ENCODE measurements at regions not wholly inside any gene's neighbourhood (a gene's known extent, or its start where the extent isn't known, plus 50 kb on each side); places are given as distances from the start of the nearest gene placed in this dataset.

DNA sequence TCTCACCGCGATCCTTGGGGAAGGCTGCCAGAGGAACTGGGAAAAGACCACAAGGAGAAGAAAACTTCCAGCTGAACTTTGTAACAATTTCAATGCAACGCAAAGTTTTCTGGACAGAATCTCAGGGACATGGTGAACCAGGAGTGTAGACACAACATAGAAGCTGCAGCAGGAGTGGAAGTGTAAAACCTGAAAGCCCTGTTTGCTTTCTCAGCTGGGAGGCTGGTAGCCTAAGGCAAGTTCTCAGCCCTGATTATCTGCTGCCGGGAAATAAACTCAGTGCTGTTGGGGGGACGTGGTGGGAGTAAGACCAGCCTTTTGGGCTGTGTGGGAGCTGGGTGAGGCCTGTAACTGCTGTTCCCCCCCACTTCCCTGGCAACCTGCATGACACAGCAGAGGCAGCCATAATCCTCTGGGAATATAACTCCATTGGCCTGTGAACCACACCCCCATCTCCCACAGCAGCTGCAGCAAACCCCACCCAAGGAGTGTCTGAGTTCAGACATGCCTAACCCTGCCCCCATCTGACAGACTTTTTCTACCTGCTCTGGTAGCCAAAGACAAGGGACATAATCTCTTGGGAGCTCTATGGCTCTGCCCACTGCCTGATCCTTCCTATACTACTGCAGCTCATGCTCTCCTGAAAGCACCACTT is 106.7 kb downstream of the ZNF621 start:
- no peak overlapping the region for H2AFZ ChIP-seq (ENCODE audit: low read depth, low read length)
- H3K79me2 ChIP-seq (ENCODE audit: insufficient read depth, low read length) = no peaks in the 10 kb centered on the region
- no peak overlapping the region for H3K9ac ChIP-seq (ENCODE audit: low read length)
- no peak for TF ChIP-seq EZH2 (IDR thresholded peaks at IDR 0.05; ENCODE audit: insufficient read depth, low read length)
- TF ChIP-seq, protein P1, sequence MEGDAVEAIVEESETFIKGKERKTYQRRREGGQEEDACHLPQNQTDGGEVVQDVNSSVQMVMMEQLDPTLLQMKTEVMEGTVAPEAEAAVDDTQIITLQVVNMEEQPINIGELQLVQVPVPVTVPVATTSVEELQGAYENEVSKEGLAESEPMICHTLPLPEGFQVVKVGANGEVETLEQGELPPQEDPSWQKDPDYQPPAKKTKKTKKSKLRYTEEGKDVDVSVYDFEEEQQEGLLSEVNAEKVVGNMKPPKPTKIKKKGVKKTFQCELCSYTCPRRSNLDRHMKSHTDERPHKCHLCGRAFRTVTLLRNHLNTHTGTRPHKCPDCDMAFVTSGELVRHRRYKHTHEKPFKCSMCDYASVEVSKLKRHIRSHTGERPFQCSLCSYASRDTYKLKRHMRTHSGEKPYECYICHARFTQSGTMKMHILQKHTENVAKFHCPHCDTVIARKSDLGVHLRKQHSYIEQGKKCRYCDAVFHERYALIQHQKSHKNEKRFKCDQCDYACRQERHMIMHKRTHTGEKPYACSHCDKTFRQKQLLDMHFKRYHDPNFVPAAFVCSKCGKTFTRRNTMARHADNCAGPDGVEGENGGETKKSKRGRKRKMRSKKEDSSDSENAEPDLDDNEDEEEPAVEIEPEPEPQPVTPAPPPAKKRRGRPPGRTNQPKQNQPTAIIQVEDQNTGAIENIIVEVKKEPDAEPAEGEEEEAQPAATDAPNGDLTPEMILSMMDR (IDR thresholded peaks at IDR 0.05; ENCODE audit: insufficient read depth, low read depth, low read length) = no peak
- H3K4me3 ChIP-seq (ENCODE audit: insufficient read depth, low read depth, low read length) = no peak overlapping the region
- no peak overlapping the region for H3K4me2 ChIP-seq (ENCODE audit: low read length)
- H3K36me3 ChIP-seq (ENCODE audit: insufficient read depth, low read length) = no peaks in the 10 kb centered on the region
- Mint-ChIP-seq H3K36me3 (ENCODE audit: low read depth, unreplicated experiment) (peaks cover 4% of the 10 kb centered on the region), H3K4me1 (ENCODE audit: low read depth, unreplicated experiment) (no peaks in the 10 kb centered on the region), H3K4me3 (ENCODE audit: unreplicated experiment) (no peak overlapping the region), H3K27ac (ENCODE audit: unreplicated experiment) (no peak overlapping the region), H3K27me3 (ENCODE audit: low read depth, unreplicated experiment) (peaks cover 8% of the 10 kb centered on the region), H3K9me3 (ENCODE audit: unreplicated experiment) (peaks cover 25% of the 10 kb centered on the region)
- no peak overlapping the region for H3K27ac ChIP-seq (ENCODE audit: low read depth, low read length)
- H3K9me3 ChIP-seq (ENCODE audit: insufficient read depth, low read depth, low read length) = no peaks in the 10 kb centered on the region
- DNase-seq (ENCODE audit: low read depth) (no peak), FAIRE-seq (no peak)
- H3K27me3 ChIP-seq (ENCODE audit: insufficient read depth, low read length) = no peaks in the 10 kb centered on the region
- no peaks in the 10 kb centered on the region for H4K20me1 ChIP-seq (ENCODE audit: insufficient read depth, low read length)
- H3K4me1 ChIP-seq (ENCODE audit: insufficient read depth, low read length) = no peaks in the 10 kb centered on the region

DNA sequence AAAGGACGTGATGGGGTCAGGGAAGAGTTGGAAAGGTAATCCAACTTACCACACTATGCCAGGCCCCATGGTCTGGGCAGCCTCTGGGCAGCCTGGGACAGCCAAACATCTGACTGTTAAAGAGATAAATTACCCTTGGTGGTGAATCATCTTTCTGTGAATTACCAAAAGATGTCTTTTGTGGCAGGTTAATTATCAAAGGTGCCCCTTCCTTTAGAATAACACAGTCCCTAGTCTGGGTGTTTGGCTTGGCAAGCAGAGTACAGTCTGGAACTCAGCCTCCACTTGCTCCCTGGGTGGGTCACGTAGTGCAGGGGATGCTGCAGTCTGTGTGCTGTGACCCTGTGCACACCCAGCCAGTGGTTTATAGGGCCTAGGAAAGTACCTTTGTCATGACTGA is 113.1 kb downstream of the ZNF621 start:
- DNase-seq (ENCODE audit: low read depth) (no peak), FAIRE-seq (no peak)
- Histone ChIP-seq H3K79me2 (ENCODE audit: insufficient read depth, low read length) (no peaks in the 10 kb centered on the region), H4K20me1 (ENCODE audit: insufficient read depth, low read length) (no peaks in the 10 kb centered on the region), H3K27me3 (ENCODE audit: insufficient read depth, low read length) (no peaks in the 10 kb centered on the region), H3K9ac (ENCODE audit: low read length) (no peak overlapping the region), H3K9me3 (ENCODE audit: insufficient read depth, low read depth, low read length) (no peaks in the 10 kb centered on the region), H3K4me2 (ENCODE audit: low read length) (no peak overlapping the region), H3K27ac (ENCODE audit: low read depth, low read length) (no peak overlapping the region), H3K36me3 (ENCODE audit: insufficient read depth, low read length) (no peaks in the 10 kb centered on the region), H3K4me3 (ENCODE audit: insufficient read depth, low read depth, low read length) (no peak overlapping the region), H3K4me1 (ENCODE audit: insufficient read depth, low read length) (no peaks in the 10 kb centered on the region), H2AFZ (ENCODE audit: low read depth, low read length) (no peak overlapping the region)
- H3K4me1 Mint-ChIP-seq (ENCODE audit: low read depth, unreplicated experiment) = no peaks in the 10 kb centered on the region
- H3K9me3 Mint-ChIP-seq (ENCODE audit: unreplicated experiment) = peaks cover 6% of the 10 kb centered on the region
- H3K36me3 Mint-ChIP-seq (ENCODE audit: low read depth, unreplicated experiment) = no peaks in the 10 kb centered on the region
- no peak overlapping the region for H3K4me3 Mint-ChIP-seq (ENCODE audit: unreplicated experiment)
- TF ChIP-seq EZH2 (IDR thresholded peaks at IDR 0.05; ENCODE audit: insufficient read depth, low read length) = no peak
- TF ChIP-seq, protein P1 (IDR thresholded peaks at IDR 0.05; ENCODE audit: insufficient read depth, low read depth, low read length) = no peak
- no peak overlapping the region for H3K27ac Mint-ChIP-seq (ENCODE audit: unreplicated experiment)
- peaks cover 13% of the 10 kb centered on the region for H3K27me3 Mint-ChIP-seq (ENCODE audit: low read depth, unreplicated experiment)

DNA sequence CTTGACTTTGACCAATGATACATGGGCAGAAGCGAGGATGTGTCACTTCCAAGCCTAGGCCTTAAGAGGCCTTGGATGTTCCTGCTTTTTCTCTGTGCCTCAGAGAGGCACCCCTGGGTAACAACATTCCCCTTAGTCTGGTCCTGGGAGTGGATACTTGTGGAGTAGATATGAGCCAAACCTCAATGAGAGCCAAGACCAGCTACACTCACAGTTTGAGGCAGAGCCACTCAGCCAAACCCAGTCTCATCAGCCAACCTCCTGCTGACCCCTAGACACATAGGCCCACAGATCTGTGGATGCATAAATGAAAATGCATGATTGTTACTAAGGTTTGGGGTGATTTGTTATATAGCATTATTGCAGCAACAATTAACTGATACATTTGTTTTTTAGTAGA is 114.2 kb downstream of the ZNF621 start:
- H3K4me1 Mint-ChIP-seq (ENCODE audit: low read depth, unreplicated experiment) = no peaks in the 10 kb centered on the region
- no peaks in the 10 kb centered on the region for H4K20me1 ChIP-seq (ENCODE audit: insufficient read depth, low read length)
- H3K4me2 ChIP-seq (ENCODE audit: low read length) = no peak overlapping the region
- peaks cover 6% of the 10 kb centered on the region for H3K9me3 Mint-ChIP-seq (ENCODE audit: unreplicated experiment)
- H3K27ac ChIP-seq (ENCODE audit: low read depth, low read length) = no peak overlapping the region
- no peaks in the 10 kb centered on the region for H3K79me2 ChIP-seq (ENCODE audit: insufficient read depth, low read length)
- no peak overlapping the region for H3K9ac ChIP-seq (ENCODE audit: low read length)
- no peaks in the 10 kb centered on the region for H3K36me3 ChIP-seq (ENCODE audit: insufficient read depth, low read length)
- TF ChIP-seq, protein P1 (IDR thresholded peaks at IDR 0.05; ENCODE audit: insufficient read depth, low read depth, low read length) = no peak
- no peak for TF ChIP-seq EZH2 (IDR thresholded peaks at IDR 0.05; ENCODE audit: insufficient read depth, low read length)
- H3K4me1 ChIP-seq (ENCODE audit: insufficient read depth, low read length) = no peaks in the 10 kb centered on the region
- no peaks in the 10 kb centered on the region for H3K9me3 ChIP-seq (ENCODE audit: insufficient read depth, low read depth, low read length)
- no peak overlapping the region for H2AFZ ChIP-seq (ENCODE audit: low read depth, low read length)
- FAIRE-seq (no peak), DNase-seq (ENCODE audit: low read depth) (no peak)
- no peak overlapping the region for H3K4me3 ChIP-seq (ENCODE audit: insufficient read depth, low read depth, low read length)
- no peaks in the 10 kb centered on the region for H3K36me3 Mint-ChIP-seq (ENCODE audit: low read depth, unreplicated experiment)
- H3K4me3 Mint-ChIP-seq (ENCODE audit: unreplicated experiment) = no peak overlapping the region
- H3K27me3 Mint-ChIP-seq (ENCODE audit: low read depth, unreplicated experiment) = peaks cover 23% of the 10 kb centered on the region
- no peak overlapping the region for H3K27ac Mint-ChIP-seq (ENCODE audit: unreplicated experiment)
- H3K27me3 ChIP-seq (ENCODE audit: insufficient read depth, low read length) = no peaks in the 10 kb centered on the region
